Chondrocyte (in vitro differentiated cells): ENCODE measurements at regions not wholly inside any gene's neighbourhood (a gene's known extent, or its start where the extent isn't known, plus 50 kb on each side); places are given as distances from the start of the nearest gene placed in this dataset.

Experiments used
- DNase-seq: peaks from one replicate; pipeline ENCODE4 v3.0.0; 2021; ENCODE audit warnings: mixed read lengths, low spot score
- H3K27ac Mint-ChIP-seq: one replicate; pipeline ENCODE4 v1.8.0; 2021; ENCODE audit warnings: mild to moderate bottlenecking, moderate library complexity, mixed read lengths; ENCODE audit not compliant: unreplicated experiment
- H3K27me3 Mint-ChIP-seq: 2 replicates; pipeline ENCODE4 v1.8.0; 2021; ENCODE audit warnings: low read depth, mixed read lengths
- H3K36me3 Mint-ChIP-seq: 2 replicates; pipeline ENCODE4 v1.8.0; 2021; ENCODE audit warnings: low read depth, mixed read lengths
- H3K4me1 Mint-ChIP-seq: 2 replicates; pipeline ENCODE4 v1.8.0; 2021; ENCODE audit warnings: low read depth, mild to moderate bottlenecking, mixed read lengths
- H3K4me3 Mint-ChIP-seq: one replicate; pipeline ENCODE4 v1.8.0; 2021; ENCODE audit warnings: mild to moderate bottlenecking, moderate library complexity, mixed read lengths; ENCODE audit not compliant: unreplicated experiment
- H3K9me3 Mint-ChIP-seq: 2 replicates; pipeline ENCODE4 v1.8.0; 2021; ENCODE audit warnings: low read depth, mixed read lengths
- CTCF ChIP-seq: fragments of 200-600 bp; sonication (generic); IDR thresholded peaks from 2 replicates; pipeline ENCODE4 v1.5.0; 2021; ENCODE audit warnings: antibody characterized with exemption, mild to moderate bottlenecking, moderate library complexity

DNA sequence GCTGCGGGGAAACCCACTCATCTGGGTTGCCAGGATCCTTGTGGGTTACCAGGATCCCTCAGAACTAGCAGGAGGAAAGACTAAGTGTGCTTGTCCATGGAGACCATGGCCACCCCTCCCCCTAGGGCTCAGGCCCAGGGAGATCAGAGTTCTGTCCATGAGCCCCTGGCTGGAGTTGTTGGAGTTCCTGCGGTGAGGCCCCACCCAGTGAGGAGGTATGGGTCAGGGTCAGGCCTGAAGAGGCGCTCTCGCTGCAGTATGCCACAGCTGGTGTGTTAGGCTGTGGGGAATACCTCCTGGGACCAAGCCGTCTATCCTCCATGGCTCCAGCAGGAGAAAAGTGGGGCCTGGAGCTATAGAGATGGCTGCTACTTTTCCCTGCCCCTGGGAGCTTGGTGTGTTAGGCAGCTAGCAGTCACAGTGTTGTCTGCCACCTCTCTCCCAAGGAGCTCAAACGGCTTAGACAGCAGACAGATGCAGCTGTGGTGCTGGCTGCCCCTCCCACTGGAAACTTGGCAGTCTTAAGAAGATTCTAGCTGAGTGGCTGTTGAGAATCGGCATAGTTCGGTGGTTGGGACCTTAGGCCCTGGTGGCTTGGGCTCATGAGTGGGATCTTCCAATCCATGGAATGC is 240.3 kb upstream of the CELF4 start:
- Mint-ChIP-seq H3K9me3 (peaks cover 49% of the 10 kb centered on the region), H3K4me1 (no peaks in the 10 kb centered on the region), H3K27me3 (no peaks in the 10 kb centered on the region), H3K36me3 (no peaks in the 10 kb centered on the region), H3K27ac (no peak overlapping the region), H3K4me3 (no peak overlapping the region)
- no peak for TF ChIP-seq CTCF
- peak; percentile 53 for DNase-seq

DNA sequence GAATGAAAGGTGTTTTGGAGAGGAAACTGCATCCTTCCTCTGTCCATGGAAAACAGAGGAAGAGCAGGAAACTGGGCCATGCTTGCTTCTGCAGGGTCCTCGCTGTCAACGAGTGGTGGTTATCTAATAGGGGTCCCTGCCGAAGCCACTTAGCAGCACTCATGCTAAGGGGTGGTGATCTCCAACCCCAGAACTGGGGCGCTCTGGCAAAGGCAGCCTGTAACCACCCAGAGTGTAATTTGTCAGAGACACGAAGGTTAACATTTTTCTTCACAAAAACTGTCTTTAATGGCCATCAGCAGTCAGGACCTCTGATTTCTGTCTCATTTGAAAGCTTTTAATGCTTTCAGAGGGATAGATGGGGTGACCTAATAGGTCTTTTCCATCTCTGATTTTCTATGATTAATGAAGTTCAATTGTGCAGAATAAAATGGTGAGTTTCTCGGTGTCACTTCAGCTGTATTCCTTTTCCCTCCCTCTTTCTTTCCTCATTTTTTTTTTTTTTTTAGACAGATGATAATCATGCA is 231.3 kb upstream of the CELF4 start:
- no peak overlapping the region for H3K27ac Mint-ChIP-seq
- no peaks in the 10 kb centered on the region for H3K4me1 Mint-ChIP-seq
- no peak for TF ChIP-seq CTCF
- H3K36me3 Mint-ChIP-seq: no peaks in the 10 kb centered on the region
- DNase-seq: no peak
- H3K27me3 Mint-ChIP-seq: no peaks in the 10 kb centered on the region
- H3K9me3 Mint-ChIP-seq: peaks cover 4% of the 10 kb centered on the region
- H3K4me3 Mint-ChIP-seq: no peak overlapping the region

GRCh38 chr18:37787452-37787851 is 221.9 kb upstream of the CELF4 start:
- Mint-ChIP-seq H3K9me3 (no peaks in the 10 kb centered on the region), H3K4me1 (no peaks in the 10 kb centered on the region), H3K27ac (no peak overlapping the region), H3K4me3 (no peak overlapping the region), H3K27me3 (peaks cover 7% of the 10 kb centered on the region), H3K36me3 (no peaks in the 10 kb centered on the region)
- TF ChIP-seq CTCF: no peak
- no peak for DNase-seq

- H3K27ac Mint-ChIP-seq: no peak overlapping the region
- H3K4me1 Mint-ChIP-seq: no peaks in the 10 kb centered on the region
- H3K9me3 Mint-ChIP-seq: no peaks in the 10 kb centered on the region
- no peak for DNase-seq
- no peak for TF ChIP-seq CTCF
- no peaks in the 10 kb centered on the region for H3K36me3 Mint-ChIP-seq
- no peak overlapping the region for H3K4me3 Mint-ChIP-seq
- H3K27me3 Mint-ChIP-seq: peaks cover 8% of the 10 kb centered on the region
These were observed 218.2 kb upstream of the CELF4 start for GRCh38 chr18:37783771-37784170.

DNA sequence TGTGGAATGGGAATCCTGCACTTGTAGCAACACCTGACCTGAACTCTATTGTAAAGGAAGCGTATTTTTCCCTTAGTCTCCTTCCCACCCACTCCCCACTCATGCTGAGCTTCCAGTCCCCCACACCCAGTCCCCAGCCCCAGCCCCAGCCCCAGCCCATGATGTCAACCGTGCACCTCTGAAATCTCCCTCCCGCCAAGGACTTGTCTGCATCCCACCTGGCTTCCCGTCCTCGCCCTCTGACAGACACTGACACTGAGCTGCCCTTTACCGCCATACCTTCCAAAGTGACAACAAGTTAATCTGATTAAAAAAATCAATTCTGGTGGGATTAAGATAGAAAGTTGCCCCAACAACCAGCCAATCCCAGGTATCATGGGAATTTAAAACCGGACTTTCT is 213.6 kb upstream of the CELF4 start:
- Mint-ChIP-seq H3K27ac (no peak overlapping the region), H3K36me3 (no peaks in the 10 kb centered on the region), H3K27me3 (peaks cover 10% of the 10 kb centered on the region), H3K9me3 (no peaks in the 10 kb centered on the region), H3K4me1 (no peaks in the 10 kb centered on the region), H3K4me3 (no peak overlapping the region)
- no peak for TF ChIP-seq CTCF
- no peak for DNase-seq
